GM19238 (cell line): ENCODE measurements at regions not wholly inside any gene's neighbourhood (a gene's known extent, or its start where the extent isn't known, plus 50 kb on each side); places are given as distances from the start of the nearest gene placed in this dataset.
A peak's percentile ranks its signal among the peaks of the same experiment; 100 is the strongest.

Source experiments
- DNase-seq: peaks from one replicate; pipeline ENCODE4 v3.0.0; 2011; ENCODE audit warnings: low spot score; ENCODE audit not compliant: insufficient read length

GRCh38 chr11:76721755-76722677 lies 51.5 kb upstream of the LRRC32 start:
- peak; percentile 50 for DNase-seq

- no peak for DNase-seq
Measured at GRCh38 chr11:76723142-76723541, 52.6 kb upstream of the LRRC32 start.

- no peak for DNase-seq
Measured at GRCh38 chr11:76723548-76723947, 53.0 kb upstream of the LRRC32 start.

- no peak for DNase-seq
Measured at GRCh38 chr11:76724171-76724768, 53.7 kb upstream of the LRRC32 start.

GRCh38 chr11:76728227-76728626 lies 54.9 kb upstream of the TSKU start:
- no peak for DNase-seq

- DNase-seq, result no peak
Measured at GRCh38 chr11:76728778-76729177, 54.4 kb upstream of the TSKU start.

GRCh38 chr11:76729214-76729613 lies 53.9 kb upstream of the TSKU start:
- DNase-seq, result no peak

- DNase-seq, result no peak
Measured at GRCh38 chr11:76730887-76731565, 52.1 kb upstream of the TSKU start.

- no peak for DNase-seq
Measured at GRCh38 chr11:76732643-76733042, 50.5 kb upstream of the TSKU start.
